Fibroblast of mammary gland (primary cell): ENCODE measurements at regions not wholly inside any gene's neighbourhood (a gene's known extent, or its start where the extent isn't known, plus 50 kb on each side); places are given as distances from the start of the nearest gene placed in this dataset.

ENCODE experiments used
- DNase-seq: peaks from one replicate; pipeline ENCODE4 v3.0.0-alpha.2; 2010; ENCODE audit warnings: low read depth
- H3K4me3 ChIP-seq: 2 replicates; pipeline ENCODE4 v1.5.1; 2011; ENCODE audit warnings: low read depth, mild to moderate bottlenecking, low read length, moderate library complexity; ENCODE audit not compliant: control insufficient read depth
- TF ChIP-seq, protein P1 (sequence below): conservative IDR thresholded peaks from 2 replicates; pipeline ENCODE4 v1.5.1; 2011; ENCODE audit warnings: low read depth, low read length, inconsistent platforms; ENCODE audit not compliant: control insufficient read depth, insufficient read depth

DNA sequence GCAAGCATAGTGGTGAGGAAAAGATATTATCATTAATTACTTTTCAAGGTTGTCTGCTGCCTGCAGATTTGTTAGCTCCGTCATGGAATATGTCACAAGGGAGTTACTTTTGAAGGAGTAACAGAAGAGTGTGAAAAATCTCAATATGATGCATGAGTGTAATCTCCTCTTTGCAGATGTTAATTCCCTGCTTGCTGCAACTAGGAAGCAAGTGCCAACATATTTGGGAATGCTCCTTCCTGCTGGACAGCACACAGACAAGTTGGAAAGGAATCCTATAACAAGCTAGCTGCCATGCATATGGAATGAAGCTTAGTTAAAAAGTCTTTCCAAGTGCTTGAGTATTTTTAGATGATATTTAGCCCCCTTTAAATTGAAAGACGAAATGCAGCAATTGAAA is 2023.6 kb upstream of the CDH6 start:
- TF ChIP-seq, protein P1, sequence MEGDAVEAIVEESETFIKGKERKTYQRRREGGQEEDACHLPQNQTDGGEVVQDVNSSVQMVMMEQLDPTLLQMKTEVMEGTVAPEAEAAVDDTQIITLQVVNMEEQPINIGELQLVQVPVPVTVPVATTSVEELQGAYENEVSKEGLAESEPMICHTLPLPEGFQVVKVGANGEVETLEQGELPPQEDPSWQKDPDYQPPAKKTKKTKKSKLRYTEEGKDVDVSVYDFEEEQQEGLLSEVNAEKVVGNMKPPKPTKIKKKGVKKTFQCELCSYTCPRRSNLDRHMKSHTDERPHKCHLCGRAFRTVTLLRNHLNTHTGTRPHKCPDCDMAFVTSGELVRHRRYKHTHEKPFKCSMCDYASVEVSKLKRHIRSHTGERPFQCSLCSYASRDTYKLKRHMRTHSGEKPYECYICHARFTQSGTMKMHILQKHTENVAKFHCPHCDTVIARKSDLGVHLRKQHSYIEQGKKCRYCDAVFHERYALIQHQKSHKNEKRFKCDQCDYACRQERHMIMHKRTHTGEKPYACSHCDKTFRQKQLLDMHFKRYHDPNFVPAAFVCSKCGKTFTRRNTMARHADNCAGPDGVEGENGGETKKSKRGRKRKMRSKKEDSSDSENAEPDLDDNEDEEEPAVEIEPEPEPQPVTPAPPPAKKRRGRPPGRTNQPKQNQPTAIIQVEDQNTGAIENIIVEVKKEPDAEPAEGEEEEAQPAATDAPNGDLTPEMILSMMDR, result no peak
- DNase-seq, result no peak
- no peak overlapping the region for H3K4me3 ChIP-seq

DNA sequence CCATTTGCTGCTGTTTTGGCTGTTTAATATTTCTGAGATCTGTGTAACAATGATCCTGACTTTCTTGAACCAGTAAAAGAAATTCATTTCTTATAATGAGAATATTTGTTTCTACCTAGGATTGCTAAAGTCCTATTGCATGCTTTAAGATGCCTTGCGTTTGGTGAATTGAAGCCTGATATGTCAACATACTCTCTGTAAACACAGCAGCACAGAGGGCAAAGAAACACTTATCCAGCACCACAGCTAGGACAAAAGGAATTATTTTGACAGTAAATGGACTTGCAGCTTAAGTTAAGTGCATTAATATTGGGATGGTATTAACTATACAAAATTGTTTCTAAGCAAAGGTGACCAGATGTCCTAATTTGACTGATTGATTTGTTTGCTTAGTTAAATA is 2031.2 kb upstream of the CDH6 start:
- TF ChIP-seq, protein P1, result no peak
- no peak for DNase-seq
- no peak overlapping the region for H3K4me3 ChIP-seq

GRCh38 chr5:29161399-29162291 is 2031.8 kb upstream of the CDH6 start:
- TF ChIP-seq, protein P1, result no peak

DNA sequence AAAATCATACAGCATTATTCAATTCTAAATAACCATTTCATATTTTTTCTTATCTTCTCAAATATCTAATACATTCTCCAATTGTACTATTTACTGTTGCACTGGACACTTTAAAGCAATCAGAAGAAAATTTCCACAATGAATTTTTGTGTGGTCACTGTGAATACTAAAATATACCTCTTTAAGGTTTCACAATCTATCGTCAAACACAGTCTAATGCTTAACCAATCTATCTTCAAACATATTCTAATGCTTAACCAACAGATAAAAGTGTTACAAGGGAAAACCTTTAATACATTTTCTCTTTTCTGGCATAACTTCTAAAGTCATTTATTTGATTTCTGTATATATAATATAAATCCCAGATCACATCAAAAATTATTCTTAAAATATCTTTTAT is 2035.5 kb upstream of the CDH6 start:
- TF ChIP-seq, protein P1, result no peak
- H3K4me3 ChIP-seq, result no peak overlapping the region
- no peak for DNase-seq

More at GRCh38 chr5:29161399-29162291, 2031.8 kb upstream of the CDH6 start:
- DNase-seq, result no peak
- H3K4me3 ChIP-seq, result no peak overlapping the region

DNA sequence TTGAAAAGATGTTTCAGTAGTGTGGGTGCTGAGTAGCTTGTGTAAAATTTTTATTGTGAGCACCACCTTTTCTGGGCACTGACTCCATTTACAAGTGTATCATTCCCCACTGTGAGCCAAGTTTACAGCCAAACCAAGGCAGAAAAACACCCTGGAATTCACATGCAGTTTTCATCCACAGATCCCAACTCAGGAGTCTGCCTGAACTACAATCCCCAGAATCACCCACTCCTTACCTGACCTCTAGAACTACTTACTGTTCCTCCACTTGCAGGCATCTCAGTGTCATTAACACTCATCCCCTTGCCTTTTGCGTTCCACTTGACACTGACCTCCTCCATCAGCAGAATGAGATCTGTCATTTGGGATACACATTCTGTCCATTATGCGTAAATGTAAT is 2042.6 kb upstream of the CDH6 start:
- TF ChIP-seq, protein P1, result no peak
- no peak overlapping the region for H3K4me3 ChIP-seq
- DNase-seq, result no peak

- no peak for DNase-seq
- H3K4me3 ChIP-seq, result no peak overlapping the region
- TF ChIP-seq, protein P1, result no peak
Measured at GRCh38 chr5:29148581-29148980, 2044.9 kb upstream of the CDH6 start.

- TF ChIP-seq, protein P1, result no peak
- no peak for DNase-seq
Measured at GRCh38 chr5:29148073-29148472, 2045.4 kb upstream of the CDH6 start.

More at GRCh38 chr5:29148073-29148472, 2045.4 kb upstream of the CDH6 start:
- H3K4me3 ChIP-seq, result no peak overlapping the region
